22Rv1 (cell line): ENCODE measurements at regions not wholly inside any gene's neighbourhood (a gene's known extent, or its start where the extent isn't known, plus 50 kb on each side); places are given as distances from the start of the nearest gene placed in this dataset.

ENCODE experiments used
- H3K27ac ChIP-seq: fragments of 450-650 bp; 2 replicates; pipeline ENCODE4 v1.5.1; 2017
- ZFX ChIP-seq: fragments of 450-650 bp; IDR thresholded peaks from 2 replicates; pipeline ENCODE4 v1.6.1; 2017; ENCODE audit warnings: antibody characterized with exemption, borderline replicate concordance
- TF ChIP-seq, protein P1 (sequence below): fragments of 450-650 bp; IDR thresholded peaks from 2 replicates; pipeline ENCODE4 v1.5.1; 2017; ENCODE audit warnings: mild to moderate bottlenecking

DNA sequence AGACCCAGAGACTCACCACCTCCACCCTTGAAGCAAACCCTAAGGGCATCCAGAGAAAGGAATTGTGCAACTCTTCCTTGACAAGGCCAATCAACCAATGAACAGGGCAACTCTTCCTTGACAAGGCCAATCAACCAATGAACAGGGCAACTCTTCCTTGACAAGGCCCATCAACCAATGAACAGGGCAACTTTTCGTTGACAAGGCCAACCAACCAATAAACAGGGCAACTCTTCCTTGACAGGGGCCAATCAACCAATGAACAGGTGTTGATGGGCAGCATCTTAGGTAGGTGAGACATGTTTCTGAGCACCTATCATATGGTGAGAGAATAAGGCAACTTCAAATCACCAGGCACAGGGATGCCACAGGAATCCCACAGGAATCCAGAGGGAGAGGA lies 181.5 kb upstream of the RNF32 start:
- TF ChIP-seq, protein P1, sequence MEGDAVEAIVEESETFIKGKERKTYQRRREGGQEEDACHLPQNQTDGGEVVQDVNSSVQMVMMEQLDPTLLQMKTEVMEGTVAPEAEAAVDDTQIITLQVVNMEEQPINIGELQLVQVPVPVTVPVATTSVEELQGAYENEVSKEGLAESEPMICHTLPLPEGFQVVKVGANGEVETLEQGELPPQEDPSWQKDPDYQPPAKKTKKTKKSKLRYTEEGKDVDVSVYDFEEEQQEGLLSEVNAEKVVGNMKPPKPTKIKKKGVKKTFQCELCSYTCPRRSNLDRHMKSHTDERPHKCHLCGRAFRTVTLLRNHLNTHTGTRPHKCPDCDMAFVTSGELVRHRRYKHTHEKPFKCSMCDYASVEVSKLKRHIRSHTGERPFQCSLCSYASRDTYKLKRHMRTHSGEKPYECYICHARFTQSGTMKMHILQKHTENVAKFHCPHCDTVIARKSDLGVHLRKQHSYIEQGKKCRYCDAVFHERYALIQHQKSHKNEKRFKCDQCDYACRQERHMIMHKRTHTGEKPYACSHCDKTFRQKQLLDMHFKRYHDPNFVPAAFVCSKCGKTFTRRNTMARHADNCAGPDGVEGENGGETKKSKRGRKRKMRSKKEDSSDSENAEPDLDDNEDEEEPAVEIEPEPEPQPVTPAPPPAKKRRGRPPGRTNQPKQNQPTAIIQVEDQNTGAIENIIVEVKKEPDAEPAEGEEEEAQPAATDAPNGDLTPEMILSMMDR = no peak
- TF ChIP-seq ZFX = no peak
- H3K27ac ChIP-seq = no peak overlapping the region

DNA sequence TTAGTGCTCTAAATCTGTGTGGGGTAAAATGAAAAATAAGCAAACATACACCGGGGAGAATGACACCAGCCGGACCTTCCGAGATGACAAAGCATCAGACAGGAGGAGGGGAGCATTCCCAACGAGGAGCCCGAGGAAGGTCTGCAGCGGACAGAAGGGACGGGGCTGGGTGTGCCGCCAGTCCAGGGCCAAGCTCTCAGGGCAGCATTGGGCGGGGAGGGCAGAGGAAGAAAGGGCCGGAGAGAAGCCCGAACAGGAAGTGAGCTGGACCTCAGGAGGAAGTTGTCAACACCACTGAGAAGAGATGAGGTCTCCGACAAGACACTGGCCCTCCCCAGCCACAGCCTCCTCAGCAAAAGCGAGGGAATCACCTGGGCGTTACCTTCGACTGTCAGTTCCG lies 182.6 kb upstream of the RNF32 start:
- TF ChIP-seq, protein P1 = no peak
- no peak for TF ChIP-seq ZFX
- no peak overlapping the region for H3K27ac ChIP-seq

DNA sequence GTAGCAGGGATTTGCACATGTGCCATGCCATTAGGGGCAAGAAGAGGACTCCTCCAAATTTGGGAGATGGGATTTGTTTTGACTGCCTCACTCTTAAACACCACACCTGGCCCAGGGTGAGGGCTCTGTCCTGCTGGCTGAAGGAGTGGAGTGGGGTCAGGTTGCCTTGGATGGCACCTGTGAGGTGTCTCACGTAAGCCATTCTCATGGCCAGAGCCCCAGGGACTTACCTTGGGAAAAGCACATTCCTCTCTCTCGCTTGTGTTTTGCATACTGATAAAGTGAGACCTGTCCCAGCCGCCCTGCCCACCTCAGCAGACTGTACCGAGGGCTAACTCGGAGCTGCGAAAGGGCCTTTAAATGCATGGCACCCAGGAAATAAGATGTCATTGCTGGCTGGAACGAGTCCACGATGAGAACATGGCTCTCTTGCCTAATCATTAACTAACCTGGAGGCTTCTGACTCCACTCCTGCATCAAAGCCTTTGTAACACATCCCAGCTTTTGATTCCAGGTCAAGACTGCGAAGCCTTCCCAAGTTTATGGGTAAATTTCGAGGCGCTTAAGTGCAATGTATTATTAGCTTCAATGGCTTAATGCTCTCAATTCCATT lies 184.0 kb upstream of the RNF32 start:
- TF ChIP-seq, protein P1 = no peak
- TF ChIP-seq ZFX = no peak
- H3K27ac ChIP-seq = no peak overlapping the region

DNA sequence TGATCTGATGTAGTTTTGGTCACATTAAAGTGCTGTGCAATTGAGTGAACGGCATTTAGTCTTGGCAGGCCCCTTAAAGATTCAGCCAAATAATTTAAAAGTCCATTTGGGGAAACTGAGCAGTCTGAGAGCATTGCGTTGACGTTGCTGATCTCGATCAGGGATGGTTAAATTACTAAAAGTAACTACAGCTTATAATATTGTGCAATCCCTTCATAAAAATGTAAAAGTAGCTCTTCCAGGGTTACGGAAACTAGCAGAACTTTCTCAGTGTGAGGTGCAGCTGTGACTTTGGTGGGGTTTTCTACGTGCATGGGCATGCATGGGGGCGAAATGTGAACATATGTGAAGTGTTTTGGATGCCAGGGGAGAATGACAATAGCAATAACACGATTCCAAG lies 184.5 kb upstream of the RNF32 start:
- no peak overlapping the region for H3K27ac ChIP-seq
- TF ChIP-seq ZFX = no peak
- TF ChIP-seq, protein P1 = no peak

DNA sequence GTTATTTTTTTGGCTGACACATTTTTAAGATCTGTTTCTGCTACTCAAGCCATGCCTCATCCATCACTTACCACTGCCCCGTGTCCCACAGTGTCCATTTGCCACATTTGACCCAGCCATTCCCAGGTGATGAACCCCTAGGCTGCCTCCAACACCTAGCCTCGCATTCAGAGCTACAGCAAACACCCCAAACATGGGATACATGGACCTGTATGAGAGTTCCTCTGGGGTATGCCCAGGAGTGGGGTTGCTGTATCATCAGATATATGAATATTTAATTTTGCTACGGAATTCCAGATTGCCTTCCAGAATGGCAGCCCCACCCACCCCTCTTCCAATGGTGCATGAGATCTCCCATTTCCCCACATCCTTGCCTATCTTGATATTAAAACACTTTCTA lies 190.1 kb upstream of the RNF32 start:
- TF ChIP-seq, protein P1 = no peak
- TF ChIP-seq ZFX = no peak
- no peak overlapping the region for H3K27ac ChIP-seq

DNA sequence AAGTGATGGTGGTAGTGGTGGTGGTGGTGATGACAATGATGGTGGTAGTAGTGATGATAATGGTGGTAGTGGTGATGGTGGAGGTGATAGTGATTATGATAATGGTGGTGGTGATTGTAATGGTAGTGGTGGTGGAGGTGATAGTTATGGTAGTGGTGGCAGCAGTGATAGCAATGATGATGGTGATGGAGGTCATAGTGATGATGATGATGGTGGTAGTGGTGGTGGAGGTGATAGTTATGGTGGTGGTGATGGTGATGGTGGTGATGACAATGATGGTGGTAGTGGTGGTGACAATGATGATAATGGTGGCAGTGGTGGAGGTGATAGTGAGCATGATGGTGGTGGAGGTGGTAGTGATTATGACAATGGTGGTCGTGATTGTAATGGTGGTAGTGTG lies 191.7 kb upstream of the RNF32 start:
- TF ChIP-seq, protein P1 = no peak
- no peak for TF ChIP-seq ZFX
- no peak overlapping the region for H3K27ac ChIP-seq

DNA sequence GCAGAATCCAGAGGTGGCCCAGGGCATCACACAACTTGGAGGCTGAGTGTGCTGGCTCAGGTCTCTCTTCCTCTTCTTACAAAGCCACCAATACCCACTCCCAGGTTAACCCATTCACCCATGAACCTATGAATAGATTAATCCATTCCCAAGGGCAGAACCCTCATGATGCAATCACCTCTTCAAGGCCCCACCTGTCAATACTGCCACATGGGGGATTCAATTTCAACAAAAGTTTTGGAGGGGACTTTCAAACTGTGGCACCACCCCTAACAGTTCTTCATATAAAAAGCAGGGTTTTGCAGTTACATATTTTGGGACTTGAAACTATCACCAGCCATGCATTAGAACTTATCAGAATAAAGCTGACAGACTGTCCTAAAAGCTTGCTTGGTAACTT lies 193.6 kb upstream of the RNF32 start:
- TF ChIP-seq, protein P1 = no peak
- H3K27ac ChIP-seq = no peak overlapping the region
